Activated T-helper 9 cell treated with anti-CD3 and anti-CD28 coated beads, Interleukin-2, amount 50 U/mL, for 16 hours (primary cell): ENCODE measurements at regions not wholly inside any gene's neighbourhood (a gene's known extent, or its start where the extent isn't known, plus 50 kb on each side); places are given as distances from the start of the nearest gene placed in this dataset.

ENCODE experiments used
- DNase-seq: peaks from one replicate; pipeline ENCODE4 v3.0.0-alpha.2; 2020; ENCODE audit warnings: low read depth

- no peak for DNase-seq
Observed at GRCh38 chr11:91755951-91756707, 468.5 kb upstream of the FAT3 start.

GRCh38 chr11:91755526-91755925 is 469.1 kb upstream of the FAT3 start:
- DNase-seq = no peak

- no peak for DNase-seq
Observed at GRCh38 chr11:91749251-91749650, 475.4 kb upstream of the FAT3 start.

GRCh38 chr11:91742155-91742554 is 482.5 kb upstream of the FAT3 start:
- no peak for DNase-seq

- DNase-seq = no peak
Observed at GRCh38 chr11:91731051-91731450, 493.6 kb upstream of the FAT3 start.

GRCh38 chr11:91730620-91731019 is 494.0 kb upstream of the FAT3 start:
- no peak for DNase-seq

GRCh38 chr11:91730057-91730456 is 494.6 kb upstream of the FAT3 start:
- no peak for DNase-seq

- no peak for DNase-seq
Observed at GRCh38 chr11:91717169-91717568, 507.4 kb upstream of the FAT3 start.

- DNase-seq = no peak
Observed at GRCh38 chr11:91707652-91708482, 516.8 kb upstream of the FAT3 start.

- DNase-seq = no peak
Observed at GRCh38 chr11:91703042-91703441, 521.6 kb upstream of the FAT3 start.

GRCh38 chr11:91700854-91701253 is 523.8 kb upstream of the FAT3 start:
- DNase-seq = no peak

- DNase-seq = no peak
Observed at GRCh38 chr11:91698845-91699244, 525.8 kb upstream of the FAT3 start.

GRCh38 chr11:91694331-91694730 is 530.3 kb upstream of the FAT3 start:
- DNase-seq = no peak

- DNase-seq = no peak
Observed at GRCh38 chr11:91691872-91692271, 532.7 kb upstream of the FAT3 start.

- DNase-seq = no peak
Observed at GRCh38 chr11:91688672-91689071, 535.9 kb upstream of the FAT3 start.

- DNase-seq = no peak
Observed at GRCh38 chr11:91686700-91687099, 537.9 kb upstream of the FAT3 start.

GRCh38 chr11:91686281-91686680 is 538.3 kb upstream of the FAT3 start:
- no peak for DNase-seq

GRCh38 chr11:91673705-91674104 is 550.9 kb upstream of the FAT3 start:
- DNase-seq = no peak

- no peak for DNase-seq
Observed at GRCh38 chr11:91664521-91664920, 560.1 kb upstream of the FAT3 start.

GRCh38 chr11:91660036-91660435 is 564.6 kb upstream of the FAT3 start:
- no peak for DNase-seq

GRCh38 chr11:91654686-91655085 is 569.9 kb upstream of the FAT3 start:
- no peak for DNase-seq

- DNase-seq = no peak
Observed at GRCh38 chr11:91653079-91653754, 571.4 kb upstream of the FAT3 start.

GRCh38 chr11:91650802-91651201 is 573.8 kb upstream of the FAT3 start:
- DNase-seq = no peak
